T-helper 17 cell (primary cell): ENCODE measurements at regions not wholly inside any gene's neighbourhood (a gene's known extent, or its start where the extent isn't known, plus 50 kb on each side); places are given as distances from the start of the nearest gene placed in this dataset.

ENCODE experiments used
- ATAC-seq: fragments of 150-1000 bp; cut with Tn5 transposase; 2 replicates; pipeline ENCODE4 v1.10.0; 2021; ENCODE audit warnings: mild to moderate bottlenecking, moderate library complexity
- DNase-seq, 3 donors: peaks; one replicate each; pipeline versions ENCODE4 v3.0.0 to v3.0.0-alpha.2; 2020 to 2021
- H3K9me3 ChIP-seq: one replicate; pipeline ENCODE4 v1.7.0; 2013; ENCODE audit warnings: low read length, mild to moderate bottlenecking; ENCODE audit not compliant: control insufficient read depth, poor library complexity, severe bottlenecking
- H3K27ac Mint-ChIP-seq: one replicate; pipeline ENCODE4 v1.8.0; 2022; ENCODE audit warnings: mild to moderate bottlenecking, moderate library complexity, mixed read lengths
- H3K27me3 Mint-ChIP-seq: one replicate; pipeline ENCODE4 v1.8.0; 2022; ENCODE audit warnings: mixed read lengths
- H3K36me3 Mint-ChIP-seq: one replicate; pipeline ENCODE4 v1.8.0; 2022; ENCODE audit warnings: low read depth, mixed read lengths
- H3K4me1 Mint-ChIP-seq: one replicate; pipeline ENCODE4 v1.8.0; 2022; ENCODE audit warnings: mild to moderate bottlenecking, mixed read lengths
- H3K4me3 Mint-ChIP-seq: one replicate; pipeline ENCODE4 v1.8.0; 2022; ENCODE audit warnings: mild to moderate bottlenecking, moderate library complexity, mixed read lengths

DNA sequence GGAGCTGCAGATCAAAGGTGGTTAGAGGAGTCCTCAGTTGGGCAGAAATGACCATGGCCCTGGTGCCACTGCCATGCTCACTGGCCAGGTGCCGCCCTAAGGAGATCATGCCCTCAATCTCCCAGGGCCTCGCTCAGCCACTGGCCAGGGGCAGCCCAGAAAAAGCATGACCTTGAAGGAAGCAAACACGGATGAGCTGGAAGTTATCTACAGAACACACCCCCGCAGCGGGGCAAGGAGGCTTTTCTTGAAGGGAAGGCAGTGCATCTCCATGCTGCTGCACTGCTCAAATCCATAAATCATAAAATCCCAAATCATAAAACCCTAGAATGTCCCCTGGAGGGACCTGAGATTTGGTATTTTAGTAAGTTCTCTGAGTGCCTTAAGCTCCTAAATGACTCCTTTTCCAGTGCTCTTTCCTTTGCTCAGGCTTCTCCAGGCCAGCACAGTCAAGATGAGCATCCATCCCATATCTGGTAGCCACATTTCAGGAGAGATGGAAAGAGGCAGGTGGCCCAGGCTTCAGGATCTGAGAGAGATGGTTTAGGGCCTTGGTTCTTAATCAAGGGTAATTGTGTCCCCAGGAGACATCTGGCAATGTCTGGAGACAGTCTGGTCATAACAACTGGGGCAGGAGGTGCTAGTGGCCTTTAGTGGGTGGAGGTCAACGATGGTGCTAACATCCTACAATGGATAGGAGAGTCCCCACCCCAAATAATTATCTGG lies 217.3 kb downstream of the RBM19 start:
- peaks cover 50% of the 10 kb centered on the region for H3K27me3 Mint-ChIP-seq
- no peaks in the 10 kb centered on the region for H3K4me1 Mint-ChIP-seq
- H3K9me3 ChIP-seq, result no peaks in the 10 kb centered on the region
- H3K4me3 Mint-ChIP-seq, result no peak overlapping the region
- no peaks in the 10 kb centered on the region for H3K36me3 Mint-ChIP-seq
- H3K27ac Mint-ChIP-seq, result no peak overlapping the region
- ATAC-seq (no peak), DNase-seq (no peak)

GRCh38 chr12:113747017-113747416 lies 219.1 kb downstream of the RBM19 start:
- no peak for DNase-seq
- Mint-ChIP-seq H3K27ac (no peak overlapping the region), H3K4me1 (no peaks in the 10 kb centered on the region), H3K27me3 (peaks cover 42% of the 10 kb centered on the region), H3K36me3 (no peaks in the 10 kb centered on the region), H3K4me3 (no peak overlapping the region)
- no peak for ATAC-seq
- no peaks in the 10 kb centered on the region for H3K9me3 ChIP-seq

GRCh38 chr12:113744802-113745395 lies 221.2 kb downstream of the RBM19 start:
- DNase-seq (no peak), ATAC-seq (no peak)
- H3K9me3 ChIP-seq, result no peaks in the 10 kb centered on the region
- H3K4me1 Mint-ChIP-seq, result no peaks in the 10 kb centered on the region
- H3K27me3 Mint-ChIP-seq, result peaks cover 54% of the 10 kb centered on the region
- H3K4me3 Mint-ChIP-seq, result no peak overlapping the region
- no peaks in the 10 kb centered on the region for H3K36me3 Mint-ChIP-seq
- no peak overlapping the region for H3K27ac Mint-ChIP-seq

DNA sequence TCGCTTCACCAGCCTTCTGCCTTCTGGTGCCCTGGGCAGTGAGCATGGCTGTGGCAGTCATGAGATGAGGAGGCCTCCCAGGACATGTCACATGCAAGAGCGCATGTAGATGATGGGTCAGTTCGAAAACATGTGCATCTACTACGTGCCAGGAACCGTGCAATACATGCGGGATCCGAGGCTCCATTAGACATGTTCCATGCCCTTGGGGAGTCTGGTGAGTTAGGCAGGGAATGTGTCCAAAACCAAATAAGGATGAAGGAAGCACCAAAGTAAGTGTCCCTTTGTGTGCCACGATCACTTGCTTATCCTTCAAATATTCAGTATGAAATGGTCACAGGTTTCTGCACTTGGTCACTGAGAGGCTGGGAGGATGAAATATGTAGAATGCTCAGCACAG lies 223.3 kb downstream of the RBM19 start:
- peaks cover 45% of the 10 kb centered on the region for H3K27me3 Mint-ChIP-seq
- no peak overlapping the region for H3K4me3 Mint-ChIP-seq
- DNase-seq (no peak), ATAC-seq (no peak)
- H3K36me3 Mint-ChIP-seq, result no peaks in the 10 kb centered on the region
- no peaks in the 10 kb centered on the region for H3K9me3 ChIP-seq
- no peak overlapping the region for H3K27ac Mint-ChIP-seq
- H3K4me1 Mint-ChIP-seq, result no peaks in the 10 kb centered on the region

- DNase-seq, result no peak
- no peaks in the 10 kb centered on the region for H3K4me1 Mint-ChIP-seq
- no peak overlapping the region for H3K4me3 Mint-ChIP-seq
- H3K27ac Mint-ChIP-seq, result no peak overlapping the region
- no peak for ATAC-seq
- H3K36me3 Mint-ChIP-seq, result no peaks in the 10 kb centered on the region
- peaks cover 48% of the 10 kb centered on the region for H3K27me3 Mint-ChIP-seq
- no peaks in the 10 kb centered on the region for H3K9me3 ChIP-seq
Observed at GRCh38 chr12:113740699-113741098, 225.4 kb downstream of the RBM19 start.

- Mint-ChIP-seq H3K27ac (no peak overlapping the region), H3K36me3 (no peaks in the 10 kb centered on the region), H3K4me3 (no peak overlapping the region), H3K27me3 (peaks cover 39% of the 10 kb centered on the region), H3K4me1 (peaks cover 3% of the 10 kb centered on the region)
- DNase-seq (no peak), ATAC-seq (no peak)
- no peaks in the 10 kb centered on the region for H3K9me3 ChIP-seq
Observed at GRCh38 chr12:113735131-113735530, 231.0 kb downstream of the RBM19 start.

GRCh38 chr12:113734503-113734902 lies 231.6 kb downstream of the RBM19 start:
- H3K4me3 Mint-ChIP-seq, result no peak overlapping the region

GRCh38 chr12:113732916-113733315 lies 233.2 kb downstream of the RBM19 start:
- no peaks in the 10 kb centered on the region for H3K9me3 ChIP-seq
- H3K4me3 Mint-ChIP-seq, result no peak overlapping the region
- peaks cover 36% of the 10 kb centered on the region for H3K27me3 Mint-ChIP-seq
- no peaks in the 10 kb centered on the region for H3K36me3 Mint-ChIP-seq
- no peak for DNase-seq
- no peak for ATAC-seq
- H3K4me1 Mint-ChIP-seq, result peaks cover 3% of the 10 kb centered on the region
- no peak overlapping the region for H3K27ac Mint-ChIP-seq

More at GRCh38 chr12:113734503-113734902, 231.6 kb downstream of the RBM19 start:
- DNase-seq (no peak), ATAC-seq (no peak)
- Mint-ChIP-seq H3K4me1 (peaks cover 3% of the 10 kb centered on the region), H3K27ac (no peak overlapping the region), H3K36me3 (no peaks in the 10 kb centered on the region), H3K27me3 (peaks cover 38% of the 10 kb centered on the region)
- no peaks in the 10 kb centered on the region for H3K9me3 ChIP-seq

- Mint-ChIP-seq H3K4me1 (peaks cover 3% of the 10 kb centered on the region), H3K4me3 (no peak overlapping the region), H3K36me3 (no peaks in the 10 kb centered on the region), H3K27me3 (peaks cover 28% of the 10 kb centered on the region), H3K27ac (no peak overlapping the region)
- ATAC-seq, result no peak
- DNase-seq, result no peak
- H3K9me3 ChIP-seq, result no peaks in the 10 kb centered on the region
Observed at GRCh38 chr12:113727651-113728061, 238.5 kb downstream of the RBM19 start.

- Mint-ChIP-seq H3K27ac (no peak overlapping the region), H3K4me1 (no peaks in the 10 kb centered on the region), H3K4me3 (no peak overlapping the region), H3K27me3 (peaks cover 29% of the 10 kb centered on the region), H3K36me3 (no peaks in the 10 kb centered on the region)
- ATAC-seq (no peak), DNase-seq (no peak)
- H3K9me3 ChIP-seq, result no peaks in the 10 kb centered on the region
Observed at GRCh38 chr12:113726254-113726819, 239.8 kb downstream of the RBM19 start.

DNA sequence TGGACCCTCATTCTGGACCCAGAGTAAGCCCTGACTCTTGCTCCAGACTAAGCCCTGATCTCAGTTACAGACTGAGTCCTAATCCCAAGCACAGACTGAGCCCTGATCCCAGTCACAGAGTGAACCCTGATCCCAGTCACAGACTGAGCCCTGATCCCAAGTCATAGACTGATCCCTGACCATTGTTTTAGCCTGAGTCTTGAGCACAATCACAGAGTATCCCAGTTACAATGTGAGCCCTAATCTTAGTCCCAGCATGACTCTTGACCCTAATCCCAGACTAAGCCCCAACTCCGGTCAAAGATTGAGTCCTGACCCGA lies 240.6 kb downstream of the RBM19 start:
- Mint-ChIP-seq H3K4me1 (no peaks in the 10 kb centered on the region), H3K27me3 (peaks cover 27% of the 10 kb centered on the region), H3K27ac (no peak overlapping the region), H3K4me3 (no peak overlapping the region), H3K36me3 (no peaks in the 10 kb centered on the region)
- DNase-seq, result no peak
- H3K9me3 ChIP-seq, result no peaks in the 10 kb centered on the region
- no peak for ATAC-seq

GRCh38 chr12:113724794-113725556 lies 241.2 kb downstream of the RBM19 start:
- H3K9me3 ChIP-seq, result no peaks in the 10 kb centered on the region
- H3K4me1 Mint-ChIP-seq, result no peaks in the 10 kb centered on the region
- H3K27ac Mint-ChIP-seq, result no peak overlapping the region
- no peak for DNase-seq
- ATAC-seq, result no peak
- H3K27me3 Mint-ChIP-seq, result peaks cover 22% of the 10 kb centered on the region
- H3K36me3 Mint-ChIP-seq, result no peaks in the 10 kb centered on the region
- H3K4me3 Mint-ChIP-seq, result no peak overlapping the region

DNA sequence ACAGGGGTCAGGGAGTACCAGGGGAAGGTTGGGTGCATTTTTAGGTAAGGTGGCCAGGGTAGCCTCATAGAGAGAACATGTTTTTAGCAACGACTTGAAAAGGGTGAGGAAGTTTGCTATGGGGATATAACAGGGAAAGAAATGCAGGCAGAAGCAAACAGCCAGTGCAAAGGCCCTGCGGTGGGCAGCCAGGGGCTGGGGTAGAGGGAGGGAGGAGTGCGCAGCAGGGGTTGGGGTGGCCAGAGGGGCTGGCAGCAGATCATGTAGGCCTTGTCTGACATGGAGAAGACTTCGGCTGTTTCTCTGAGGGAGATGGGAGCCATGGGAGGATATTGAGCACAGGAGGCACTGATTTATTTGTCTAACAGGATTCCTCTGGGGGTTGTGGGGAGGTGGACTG lies 242.5 kb downstream of the RBM19 start:
- Mint-ChIP-seq H3K4me1 (no peaks in the 10 kb centered on the region), H3K27me3 (peaks cover 21% of the 10 kb centered on the region), H3K4me3 (no peak overlapping the region), H3K36me3 (no peaks in the 10 kb centered on the region), H3K27ac (no peak overlapping the region)
- ATAC-seq (no peak), DNase-seq (no peak)
- no peaks in the 10 kb centered on the region for H3K9me3 ChIP-seq
